HG03378 (cell line): ENCODE measurements at regions not wholly inside any gene's neighbourhood (a gene's known extent, or its start where the extent isn't known, plus 50 kb on each side); places are given as distances from the start of the nearest gene placed in this dataset.

Source experiments
- ATAC-seq: cut with Tn5 transposase; IDR thresholded peaks from one replicate; pipeline ENCODE4 v1.9.1; 2021; ENCODE audit warnings: mild to moderate bottlenecking, moderate library complexity; ENCODE audit not compliant: unreplicated experiment

GRCh38 chr3:18837137-18837755 lies 311.1 kb upstream of the KCNH8 start:
- ATAC-seq: no peak

GRCh38 chr3:18835021-18835420 lies 313.3 kb upstream of the KCNH8 start:
- no peak for ATAC-seq

- no peak for ATAC-seq
These were observed 318.2 kb upstream of the KCNH8 start for GRCh38 chr3:18830087-18830486.

GRCh38 chr3:18828637-18829036 lies 319.7 kb upstream of the KCNH8 start:
- no peak for ATAC-seq

- no peak for ATAC-seq
These were observed 320.6 kb upstream of the KCNH8 start for GRCh38 chr3:18827664-18828063.

- ATAC-seq: no peak
These were observed 322.6 kb upstream of the KCNH8 start for GRCh38 chr3:18825665-18826064.

GRCh38 chr3:18813300-18813699 lies 335.0 kb upstream of the KCNH8 start:
- no peak for ATAC-seq

- ATAC-seq: no peak
These were observed 336.0 kb upstream of the KCNH8 start for GRCh38 chr3:18812316-18812715.

GRCh38 chr3:18810306-18810661 lies 338.0 kb upstream of the KCNH8 start:
- ATAC-seq: no peak

- ATAC-seq: no peak
These were observed 338.5 kb upstream of the KCNH8 start for GRCh38 chr3:18809640-18810305.

- ATAC-seq: no peak
These were observed 339.9 kb upstream of the KCNH8 start for GRCh38 chr3:18808429-18808828.

- ATAC-seq: no peak
These were observed 340.7 kb upstream of the KCNH8 start for GRCh38 chr3:18807593-18807992.

- ATAC-seq: no peak
These were observed 341.7 kb upstream of the KCNH8 start for GRCh38 chr3:18806633-18807032.

GRCh38 chr3:18797378-18797777 lies 350.9 kb upstream of the KCNH8 start:
- no peak for ATAC-seq

- no peak for ATAC-seq
These were observed 353.2 kb upstream of the KCNH8 start for GRCh38 chr3:18795078-18795477.

GRCh38 chr3:18791752-18792151 lies 356.6 kb upstream of the KCNH8 start:
- no peak for ATAC-seq

- no peak for ATAC-seq
These were observed 357.1 kb upstream of the KCNH8 start for GRCh38 chr3:18791182-18791581.

GRCh38 chr3:18790384-18790783 lies 357.9 kb upstream of the KCNH8 start:
- ATAC-seq: no peak

- no peak for ATAC-seq
These were observed 358.6 kb upstream of the KCNH8 start for GRCh38 chr3:18789734-18790133.

GRCh38 chr3:18787441-18787840 lies 360.9 kb upstream of the KCNH8 start:
- ATAC-seq: no peak

GRCh38 chr3:18786650-18787323 lies 361.5 kb upstream of the KCNH8 start:
- no peak for ATAC-seq

- ATAC-seq: no peak
These were observed 357.1 kb upstream of the SATB1 start for GRCh38 chr3:18782191-18782590.
